ENCODE measurements at regions not wholly inside any gene's neighbourhood (a gene's known extent, or its start where the extent isn't known, plus 50 kb on each side); places are given as distances from the start of the nearest gene placed in this dataset.

DNA sequence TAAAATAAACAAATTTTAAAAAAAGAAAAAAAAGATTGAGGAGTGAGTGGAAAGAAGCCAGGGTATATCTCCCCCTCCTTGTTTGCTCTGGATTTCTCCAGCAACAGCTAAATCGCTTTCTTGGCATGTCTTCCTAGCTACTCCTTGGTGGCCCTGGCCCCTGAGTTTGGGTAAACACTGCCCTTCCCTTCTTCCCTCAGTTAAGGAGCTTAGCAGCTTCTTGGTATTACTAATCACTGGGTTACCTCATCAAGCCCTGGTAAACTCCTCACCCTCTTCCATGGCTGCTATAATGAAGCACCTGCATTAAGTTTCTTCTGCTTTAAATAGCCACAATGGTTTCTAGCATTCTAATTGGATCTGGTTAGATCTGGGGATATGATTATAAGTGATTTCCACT, 269.8 kb downstream of the FZD1 start:
- TF ChIP-seq MXI1 (conservative IDR thresholded peaks at IDR 0.05; ENCODE audit: poor library complexity, severe bottlenecking) (no peak), POLR2AphosphoS5 (IDR thresholded peaks at IDR 0.05) (no peak), TAF1 (IDR thresholded peaks at IDR 0.05; ENCODE audit: low read depth) (no peak)
- TF ChIP-seq, protein P1, sequence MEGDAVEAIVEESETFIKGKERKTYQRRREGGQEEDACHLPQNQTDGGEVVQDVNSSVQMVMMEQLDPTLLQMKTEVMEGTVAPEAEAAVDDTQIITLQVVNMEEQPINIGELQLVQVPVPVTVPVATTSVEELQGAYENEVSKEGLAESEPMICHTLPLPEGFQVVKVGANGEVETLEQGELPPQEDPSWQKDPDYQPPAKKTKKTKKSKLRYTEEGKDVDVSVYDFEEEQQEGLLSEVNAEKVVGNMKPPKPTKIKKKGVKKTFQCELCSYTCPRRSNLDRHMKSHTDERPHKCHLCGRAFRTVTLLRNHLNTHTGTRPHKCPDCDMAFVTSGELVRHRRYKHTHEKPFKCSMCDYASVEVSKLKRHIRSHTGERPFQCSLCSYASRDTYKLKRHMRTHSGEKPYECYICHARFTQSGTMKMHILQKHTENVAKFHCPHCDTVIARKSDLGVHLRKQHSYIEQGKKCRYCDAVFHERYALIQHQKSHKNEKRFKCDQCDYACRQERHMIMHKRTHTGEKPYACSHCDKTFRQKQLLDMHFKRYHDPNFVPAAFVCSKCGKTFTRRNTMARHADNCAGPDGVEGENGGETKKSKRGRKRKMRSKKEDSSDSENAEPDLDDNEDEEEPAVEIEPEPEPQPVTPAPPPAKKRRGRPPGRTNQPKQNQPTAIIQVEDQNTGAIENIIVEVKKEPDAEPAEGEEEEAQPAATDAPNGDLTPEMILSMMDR (IDR thresholded peaks at IDR 0.05; ENCODE audit: poor library complexity, severe bottlenecking): no peak

Data from neural cell (in vitro differentiated cells).